ENCODE measurements at regions not wholly inside any gene's neighbourhood (a gene's known extent, or its start where the extent isn't known, plus 50 kb on each side); places are given as distances from the start of the nearest gene placed in this dataset.

DNA sequence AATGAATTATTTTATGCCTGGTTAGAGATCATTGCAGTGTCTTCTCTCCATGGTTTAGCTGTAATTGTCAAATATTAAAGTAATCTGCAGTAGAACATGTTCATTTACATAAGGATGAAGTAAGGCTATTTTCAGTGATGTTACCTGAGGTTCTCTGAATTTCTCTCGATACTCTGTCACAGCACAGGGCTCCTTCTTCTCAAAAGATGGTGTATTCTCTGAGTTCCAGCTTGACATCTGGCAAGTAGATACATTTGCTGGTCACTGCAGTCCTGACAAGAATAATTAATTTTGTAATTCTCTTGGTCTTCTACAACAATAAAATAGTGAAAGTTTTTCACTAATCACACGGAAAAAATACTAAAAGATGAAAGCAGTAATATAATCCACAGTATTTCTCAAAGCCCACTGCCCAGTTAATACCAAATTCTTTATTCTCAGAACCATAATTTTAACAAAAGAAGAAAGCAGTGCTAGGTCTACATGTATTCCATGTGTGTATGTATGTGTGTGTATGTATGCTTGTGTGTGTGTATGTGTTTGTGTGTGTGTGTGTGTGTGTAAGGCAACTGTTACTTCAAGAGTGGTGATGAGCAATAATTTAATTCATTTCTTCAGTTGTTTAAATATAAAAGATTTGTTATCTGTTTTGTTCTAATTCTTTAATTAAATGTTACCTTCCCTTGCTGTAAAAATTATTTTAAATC lies 1165.5 kb upstream of the SLC39A10 start:
- Histone ChIP-seq H3K36me3 (replicated peaks in 1 of 2; ENCODE audit: control insufficient read depth in 1 of 2, insufficient read depth in 2 of 2, low read length in 1 of 2) (no peaks in the 10 kb centered on the region), H3K9ac (no peak overlapping the region), H3K4me1 (ENCODE audit: control insufficient read depth in 1 of 2, insufficient read depth in 2 of 2, low read depth in 1 of 2, low read length in 1 of 2) (no peaks in the 10 kb centered on the region; a peak in 1 of 4 replicates), H2AFZ (ENCODE audit: low read depth) (no peak overlapping the region), H3K79me2 (ENCODE audit: insufficient read depth) (no peaks in the 10 kb centered on the region), H3K9me3 (no peaks in the 10 kb centered on the region; the same call in 1 of the 2 replicates), H4K20me1 (ENCODE audit: insufficient read depth) (no peaks in the 10 kb centered on the region), H3F3A (replicated peaks; ENCODE audit: insufficient read depth) (no peaks in the 10 kb centered on the region), H3K9me2 (no peaks in the 10 kb centered on the region), H3K4me2 (no peak overlapping the region), H3K27ac (ENCODE audit: low read depth in 2 of 2, low read length in 1 of 2) (no peak overlapping the region), H3K4me3 (ENCODE audit: low read depth in 2 of 2, low read length in 1 of 2) (no peak overlapping the region), H3K27me3 (ENCODE audit: insufficient read depth) (no peaks in the 10 kb centered on the region)
- CTCF ChIA-PET = no interaction called here
- no peak for TF ChIP-seq NRF1 (IDR thresholded peaks at IDR 0.05; ENCODE audit: low read depth, low read length)
- no peak for TF ChIP-seq MEF2A (IDR thresholded peaks at IDR 0.05; ENCODE audit: borderline replicate concordance, low read depth)
- no peak for TF ChIP-seq ELF1 (IDR thresholded peaks at IDR 0.05)
- no peak for TF ChIP-seq GATA2 (CRISPR knock-in tag; IDR thresholded peaks at IDR 0.05)
- TF ChIP-seq NFIC (IDR thresholded peaks at IDR 0.05; ENCODE audit: borderline replicate concordance) = no peak
- TF ChIP-seq, protein P1, sequence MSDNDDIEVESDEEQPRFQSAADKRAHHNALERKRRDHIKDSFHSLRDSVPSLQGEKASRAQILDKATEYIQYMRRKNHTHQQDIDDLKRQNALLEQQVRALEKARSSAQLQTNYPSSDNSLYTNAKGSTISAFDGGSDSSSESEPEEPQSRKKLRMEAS (IDR thresholded peaks at IDR 0.05; ENCODE audit: low read depth) = no peak
- TF ChIP-seq FOSL2 (IDR thresholded peaks at IDR 0.05; ENCODE audit: borderline replicate concordance, low read depth) = no peak
- no peak for TF ChIP-seq SMC3 (IDR thresholded peaks at IDR 0.05; ENCODE audit: low read depth, low read length)
- TF ChIP-seq RXRA (IDR thresholded peaks at IDR 0.05; ENCODE audit: borderline replicate concordance, low read depth) = no peak
- TF ChIP-seq, protein P2, sequence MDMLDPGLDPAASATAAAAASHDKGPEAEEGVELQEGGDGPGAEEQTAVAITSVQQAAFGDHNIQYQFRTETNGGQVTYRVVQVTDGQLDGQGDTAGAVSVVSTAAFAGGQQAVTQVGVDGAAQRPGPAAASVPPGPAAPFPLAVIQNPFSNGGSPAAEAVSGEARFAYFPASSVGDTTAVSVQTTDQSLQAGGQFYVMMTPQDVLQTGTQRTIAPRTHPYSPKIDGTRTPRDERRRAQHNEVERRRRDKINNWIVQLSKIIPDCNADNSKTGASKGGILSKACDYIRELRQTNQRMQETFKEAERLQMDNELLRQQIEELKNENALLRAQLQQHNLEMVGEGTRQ (IDR thresholded peaks at IDR 0.05; ENCODE audit: borderline replicate concordance, low read depth, low read length) = no peak
- no peak for TF ChIP-seq GABPA (IDR thresholded peaks at IDR 0.05; ENCODE audit: low read depth)
- TF ChIP-seq SIN3A (IDR thresholded peaks at IDR 0.05; ENCODE audit: borderline replicate concordance, low read depth, low read length) = no peak
- TF ChIP-seq, protein P3, sequence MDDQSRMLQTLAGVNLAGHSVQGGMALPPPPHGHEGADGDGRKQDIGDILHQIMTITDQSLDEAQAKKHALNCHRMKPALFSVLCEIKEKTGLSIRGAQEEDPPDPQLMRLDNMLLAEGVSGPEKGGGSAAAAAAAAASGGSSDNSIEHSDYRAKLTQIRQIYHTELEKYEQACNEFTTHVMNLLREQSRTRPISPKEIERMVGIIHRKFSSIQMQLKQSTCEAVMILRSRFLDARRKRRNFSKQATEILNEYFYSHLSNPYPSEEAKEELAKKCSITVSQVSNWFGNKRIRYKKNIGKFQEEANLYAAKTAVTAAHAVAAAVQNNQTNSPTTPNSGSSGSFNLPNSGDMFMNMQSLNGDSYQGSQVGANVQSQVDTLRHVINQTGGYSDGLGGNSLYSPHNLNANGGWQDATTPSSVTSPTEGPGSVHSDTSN (IDR thresholded peaks at IDR 0.05) = no peak
- TF ChIP-seq, protein P4, sequence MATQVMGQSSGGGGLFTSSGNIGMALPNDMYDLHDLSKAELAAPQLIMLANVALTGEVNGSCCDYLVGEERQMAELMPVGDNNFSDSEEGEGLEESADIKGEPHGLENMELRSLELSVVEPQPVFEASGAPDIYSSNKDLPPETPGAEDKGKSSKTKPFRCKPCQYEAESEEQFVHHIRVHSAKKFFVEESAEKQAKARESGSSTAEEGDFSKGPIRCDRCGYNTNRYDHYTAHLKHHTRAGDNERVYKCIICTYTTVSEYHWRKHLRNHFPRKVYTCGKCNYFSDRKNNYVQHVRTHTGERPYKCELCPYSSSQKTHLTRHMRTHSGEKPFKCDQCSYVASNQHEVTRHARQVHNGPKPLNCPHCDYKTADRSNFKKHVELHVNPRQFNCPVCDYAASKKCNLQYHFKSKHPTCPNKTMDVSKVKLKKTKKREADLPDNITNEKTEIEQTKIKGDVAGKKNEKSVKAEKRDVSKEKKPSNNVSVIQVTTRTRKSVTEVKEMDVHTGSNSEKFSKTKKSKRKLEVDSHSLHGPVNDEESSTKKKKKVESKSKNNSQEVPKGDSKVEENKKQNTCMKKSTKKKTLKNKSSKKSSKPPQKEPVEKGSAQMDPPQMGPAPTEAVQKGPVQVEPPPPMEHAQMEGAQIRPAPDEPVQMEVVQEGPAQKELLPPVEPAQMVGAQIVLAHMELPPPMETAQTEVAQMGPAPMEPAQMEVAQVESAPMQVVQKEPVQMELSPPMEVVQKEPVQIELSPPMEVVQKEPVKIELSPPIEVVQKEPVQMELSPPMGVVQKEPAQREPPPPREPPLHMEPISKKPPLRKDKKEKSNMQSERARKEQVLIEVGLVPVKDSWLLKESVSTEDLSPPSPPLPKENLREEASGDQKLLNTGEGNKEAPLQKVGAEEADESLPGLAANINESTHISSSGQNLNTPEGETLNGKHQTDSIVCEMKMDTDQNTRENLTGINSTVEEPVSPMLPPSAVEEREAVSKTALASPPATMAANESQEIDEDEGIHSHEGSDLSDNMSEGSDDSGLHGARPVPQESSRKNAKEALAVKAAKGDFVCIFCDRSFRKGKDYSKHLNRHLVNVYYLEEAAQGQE (IDR thresholded peaks at IDR 0.05; ENCODE audit: low read depth, low read length) = no peak
- TF ChIP-seq, protein P5, sequence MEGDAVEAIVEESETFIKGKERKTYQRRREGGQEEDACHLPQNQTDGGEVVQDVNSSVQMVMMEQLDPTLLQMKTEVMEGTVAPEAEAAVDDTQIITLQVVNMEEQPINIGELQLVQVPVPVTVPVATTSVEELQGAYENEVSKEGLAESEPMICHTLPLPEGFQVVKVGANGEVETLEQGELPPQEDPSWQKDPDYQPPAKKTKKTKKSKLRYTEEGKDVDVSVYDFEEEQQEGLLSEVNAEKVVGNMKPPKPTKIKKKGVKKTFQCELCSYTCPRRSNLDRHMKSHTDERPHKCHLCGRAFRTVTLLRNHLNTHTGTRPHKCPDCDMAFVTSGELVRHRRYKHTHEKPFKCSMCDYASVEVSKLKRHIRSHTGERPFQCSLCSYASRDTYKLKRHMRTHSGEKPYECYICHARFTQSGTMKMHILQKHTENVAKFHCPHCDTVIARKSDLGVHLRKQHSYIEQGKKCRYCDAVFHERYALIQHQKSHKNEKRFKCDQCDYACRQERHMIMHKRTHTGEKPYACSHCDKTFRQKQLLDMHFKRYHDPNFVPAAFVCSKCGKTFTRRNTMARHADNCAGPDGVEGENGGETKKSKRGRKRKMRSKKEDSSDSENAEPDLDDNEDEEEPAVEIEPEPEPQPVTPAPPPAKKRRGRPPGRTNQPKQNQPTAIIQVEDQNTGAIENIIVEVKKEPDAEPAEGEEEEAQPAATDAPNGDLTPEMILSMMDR (IDR thresholded peaks at IDR 0.05) = no peak
- no peak for TF ChIP-seq TCF12 (IDR thresholded peaks at IDR 0.05)
- TF ChIP-seq EZH2phosphoT487 (IDR thresholded peaks at IDR 0.05; ENCODE audit: borderline replicate concordance, low read depth) = no peak
- POLR2A ChIA-PET = no interaction called here
- WGBS (ENCODE audit: low lambda C conversion rate) = 15% methylated on average over 2 of the region's 2 CpGs
- no peak for DNase-seq
